ENCODE measurements at regions not wholly inside any gene's neighbourhood (a gene's known extent, or its start where the extent isn't known, plus 50 kb on each side); places are given as distances from the start of the nearest gene placed in this dataset.

DNA sequence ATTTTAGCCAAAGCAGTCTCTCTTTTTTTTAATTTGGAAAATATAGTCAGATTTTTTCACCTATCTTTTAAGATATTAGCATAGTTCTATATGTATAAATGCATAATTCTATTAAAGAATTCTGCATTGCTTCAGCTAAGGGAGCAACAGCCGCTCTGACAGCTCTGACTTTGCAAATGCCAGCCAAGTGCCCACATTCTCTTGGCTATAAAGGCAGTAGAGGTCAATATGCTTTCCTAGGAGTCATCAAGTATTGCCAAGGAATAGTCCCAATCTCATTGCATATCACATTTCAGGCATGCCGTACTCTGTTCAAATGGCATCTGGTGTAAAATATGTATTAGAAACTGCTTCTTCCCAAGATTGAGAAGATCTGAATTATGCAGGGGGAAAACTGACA is 161.4 kb downstream of the RPLP1 start:
- H3F3A ChIP-seq (replicated peaks; ENCODE audit: insufficient read depth) = no peaks in the 10 kb centered on the region
- H3K79me2 ChIP-seq (ENCODE audit: insufficient read depth) = no peaks in the 10 kb centered on the region
- no peak overlapping the region for H3K27ac ChIP-seq (ENCODE audit: low read depth in 2 of 2, low read length in 1 of 2)
- peaks cover 4% of the 10 kb centered on the region; the same call in 1 of the 2 replicates for H3K27me3 ChIP-seq (ENCODE audit: insufficient read depth)
- H2AFZ ChIP-seq (ENCODE audit: low read depth) = no peak overlapping the region
- no peak overlapping the region for H3K4me2 ChIP-seq
- no peaks in the 10 kb centered on the region; a peak in 1 of 4 replicates for H3K4me1 ChIP-seq (ENCODE audit: control insufficient read depth in 1 of 2, insufficient read depth in 2 of 2, low read depth in 1 of 2, low read length in 1 of 2)
- H4K20me1 ChIP-seq (ENCODE audit: insufficient read depth) = no peaks in the 10 kb centered on the region
- WGBS (ENCODE audit: low lambda C conversion rate) = 82% methylated on average over 2 of the region's 2 CpGs
- no peaks in the 10 kb centered on the region for H3K9me2 ChIP-seq
- CTCF ChIA-PET = no interaction called here
- DNase-seq = no peak
- H3K9ac ChIP-seq = no peak overlapping the region
- H3K4me3 ChIP-seq (ENCODE audit: low read depth in 2 of 2, low read length in 1 of 2) = no peak overlapping the region
- TF ChIP-seq CHD2 (IDR thresholded peaks at IDR 0.05; ENCODE audit: low read length, partially characterized antibody) (no peak), MXI1 (IDR thresholded peaks at IDR 0.05; ENCODE audit: low read depth, low read length) (no peak), FOXM1 (IDR thresholded peaks at IDR 0.05; ENCODE audit: low read depth) (no peak), TEAD4 (IDR thresholded peaks at IDR 0.05; ENCODE audit: borderline replicate concordance, insufficient read depth) (no peak)
- TF ChIP-seq, protein P1, sequence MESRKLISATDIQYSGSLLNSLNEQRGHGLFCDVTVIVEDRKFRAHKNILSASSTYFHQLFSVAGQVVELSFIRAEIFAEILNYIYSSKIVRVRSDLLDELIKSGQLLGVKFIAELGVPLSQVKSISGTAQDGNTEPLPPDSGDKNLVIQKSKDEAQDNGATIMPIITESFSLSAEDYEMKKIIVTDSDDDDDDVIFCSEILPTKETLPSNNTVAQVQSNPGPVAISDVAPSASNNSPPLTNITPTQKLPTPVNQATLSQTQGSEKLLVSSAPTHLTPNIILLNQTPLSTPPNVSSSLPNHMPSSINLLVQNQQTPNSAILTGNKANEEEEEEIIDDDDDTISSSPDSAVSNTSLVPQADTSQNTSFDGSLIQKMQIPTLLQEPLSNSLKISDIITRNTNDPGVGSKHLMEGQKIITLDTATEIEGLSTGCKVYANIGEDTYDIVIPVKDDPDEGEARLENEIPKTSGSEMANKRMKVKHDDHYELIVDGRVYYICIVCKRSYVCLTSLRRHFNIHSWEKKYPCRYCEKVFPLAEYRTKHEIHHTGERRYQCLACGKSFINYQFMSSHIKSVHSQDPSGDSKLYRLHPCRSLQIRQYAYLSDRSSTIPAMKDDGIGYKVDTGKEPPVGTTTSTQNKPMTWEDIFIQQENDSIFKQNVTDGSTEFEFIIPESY (IDR thresholded peaks at IDR 0.05; ENCODE audit: borderline replicate concordance, low read depth) = no peak
- TF ChIP-seq, protein P2, sequence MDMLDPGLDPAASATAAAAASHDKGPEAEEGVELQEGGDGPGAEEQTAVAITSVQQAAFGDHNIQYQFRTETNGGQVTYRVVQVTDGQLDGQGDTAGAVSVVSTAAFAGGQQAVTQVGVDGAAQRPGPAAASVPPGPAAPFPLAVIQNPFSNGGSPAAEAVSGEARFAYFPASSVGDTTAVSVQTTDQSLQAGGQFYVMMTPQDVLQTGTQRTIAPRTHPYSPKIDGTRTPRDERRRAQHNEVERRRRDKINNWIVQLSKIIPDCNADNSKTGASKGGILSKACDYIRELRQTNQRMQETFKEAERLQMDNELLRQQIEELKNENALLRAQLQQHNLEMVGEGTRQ (IDR thresholded peaks at IDR 0.05; ENCODE audit: borderline replicate concordance, low read depth, low read length) = no peak
- TF ChIP-seq, protein P3, sequence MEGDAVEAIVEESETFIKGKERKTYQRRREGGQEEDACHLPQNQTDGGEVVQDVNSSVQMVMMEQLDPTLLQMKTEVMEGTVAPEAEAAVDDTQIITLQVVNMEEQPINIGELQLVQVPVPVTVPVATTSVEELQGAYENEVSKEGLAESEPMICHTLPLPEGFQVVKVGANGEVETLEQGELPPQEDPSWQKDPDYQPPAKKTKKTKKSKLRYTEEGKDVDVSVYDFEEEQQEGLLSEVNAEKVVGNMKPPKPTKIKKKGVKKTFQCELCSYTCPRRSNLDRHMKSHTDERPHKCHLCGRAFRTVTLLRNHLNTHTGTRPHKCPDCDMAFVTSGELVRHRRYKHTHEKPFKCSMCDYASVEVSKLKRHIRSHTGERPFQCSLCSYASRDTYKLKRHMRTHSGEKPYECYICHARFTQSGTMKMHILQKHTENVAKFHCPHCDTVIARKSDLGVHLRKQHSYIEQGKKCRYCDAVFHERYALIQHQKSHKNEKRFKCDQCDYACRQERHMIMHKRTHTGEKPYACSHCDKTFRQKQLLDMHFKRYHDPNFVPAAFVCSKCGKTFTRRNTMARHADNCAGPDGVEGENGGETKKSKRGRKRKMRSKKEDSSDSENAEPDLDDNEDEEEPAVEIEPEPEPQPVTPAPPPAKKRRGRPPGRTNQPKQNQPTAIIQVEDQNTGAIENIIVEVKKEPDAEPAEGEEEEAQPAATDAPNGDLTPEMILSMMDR (IDR thresholded peaks at IDR 0.05) = no peak
- TF ChIP-seq, protein P4, sequence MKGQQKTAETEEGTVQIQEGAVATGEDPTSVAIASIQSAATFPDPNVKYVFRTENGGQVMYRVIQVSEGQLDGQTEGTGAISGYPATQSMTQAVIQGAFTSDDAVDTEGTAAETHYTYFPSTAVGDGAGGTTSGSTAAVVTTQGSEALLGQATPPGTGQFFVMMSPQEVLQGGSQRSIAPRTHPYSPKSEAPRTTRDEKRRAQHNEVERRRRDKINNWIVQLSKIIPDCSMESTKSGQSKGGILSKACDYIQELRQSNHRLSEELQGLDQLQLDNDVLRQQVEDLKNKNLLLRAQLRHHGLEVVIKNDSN (IDR thresholded peaks at IDR 0.05; ENCODE audit: borderline replicate concordance, low read depth) = no peak
- TF ChIP-seq, protein P5, sequence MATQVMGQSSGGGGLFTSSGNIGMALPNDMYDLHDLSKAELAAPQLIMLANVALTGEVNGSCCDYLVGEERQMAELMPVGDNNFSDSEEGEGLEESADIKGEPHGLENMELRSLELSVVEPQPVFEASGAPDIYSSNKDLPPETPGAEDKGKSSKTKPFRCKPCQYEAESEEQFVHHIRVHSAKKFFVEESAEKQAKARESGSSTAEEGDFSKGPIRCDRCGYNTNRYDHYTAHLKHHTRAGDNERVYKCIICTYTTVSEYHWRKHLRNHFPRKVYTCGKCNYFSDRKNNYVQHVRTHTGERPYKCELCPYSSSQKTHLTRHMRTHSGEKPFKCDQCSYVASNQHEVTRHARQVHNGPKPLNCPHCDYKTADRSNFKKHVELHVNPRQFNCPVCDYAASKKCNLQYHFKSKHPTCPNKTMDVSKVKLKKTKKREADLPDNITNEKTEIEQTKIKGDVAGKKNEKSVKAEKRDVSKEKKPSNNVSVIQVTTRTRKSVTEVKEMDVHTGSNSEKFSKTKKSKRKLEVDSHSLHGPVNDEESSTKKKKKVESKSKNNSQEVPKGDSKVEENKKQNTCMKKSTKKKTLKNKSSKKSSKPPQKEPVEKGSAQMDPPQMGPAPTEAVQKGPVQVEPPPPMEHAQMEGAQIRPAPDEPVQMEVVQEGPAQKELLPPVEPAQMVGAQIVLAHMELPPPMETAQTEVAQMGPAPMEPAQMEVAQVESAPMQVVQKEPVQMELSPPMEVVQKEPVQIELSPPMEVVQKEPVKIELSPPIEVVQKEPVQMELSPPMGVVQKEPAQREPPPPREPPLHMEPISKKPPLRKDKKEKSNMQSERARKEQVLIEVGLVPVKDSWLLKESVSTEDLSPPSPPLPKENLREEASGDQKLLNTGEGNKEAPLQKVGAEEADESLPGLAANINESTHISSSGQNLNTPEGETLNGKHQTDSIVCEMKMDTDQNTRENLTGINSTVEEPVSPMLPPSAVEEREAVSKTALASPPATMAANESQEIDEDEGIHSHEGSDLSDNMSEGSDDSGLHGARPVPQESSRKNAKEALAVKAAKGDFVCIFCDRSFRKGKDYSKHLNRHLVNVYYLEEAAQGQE (IDR thresholded peaks at IDR 0.05; ENCODE audit: low read depth, low read length) = no peak
- no peaks in the 10 kb centered on the region for H3K36me3 ChIP-seq (replicated peaks in 1 of 2; ENCODE audit: control insufficient read depth in 1 of 2, insufficient read depth in 2 of 2, low read length in 1 of 2)
- POLR2A ChIA-PET = no interaction called here
- H3K9me3 ChIP-seq = no peaks in the 10 kb centered on the region

Data from SK-N-SH (cell line).